HUDEP-2 (cell line): ENCODE measurements at regions not wholly inside any gene's neighbourhood (a gene's known extent, or its start where the extent isn't known, plus 50 kb on each side); places are given as distances from the start of the nearest gene placed in this dataset.
A peak's percentile ranks its signal among the peaks of the same experiment; 100 is the strongest.
"Not testable (repeated sequence)": the region's sequence is repeated elsewhere in the genome, so short reads cannot be mapped to it uniquely, and the experiment has no call there.

ENCODE experiments used
- DNase-seq, 76 experiments: peaks; one replicate each; lab custom pipeline; 2025; ENCODE audit not compliant: unreplicated experiment in 76 of 76; lab: John Stamatoyannopoulos, UW

DNA sequence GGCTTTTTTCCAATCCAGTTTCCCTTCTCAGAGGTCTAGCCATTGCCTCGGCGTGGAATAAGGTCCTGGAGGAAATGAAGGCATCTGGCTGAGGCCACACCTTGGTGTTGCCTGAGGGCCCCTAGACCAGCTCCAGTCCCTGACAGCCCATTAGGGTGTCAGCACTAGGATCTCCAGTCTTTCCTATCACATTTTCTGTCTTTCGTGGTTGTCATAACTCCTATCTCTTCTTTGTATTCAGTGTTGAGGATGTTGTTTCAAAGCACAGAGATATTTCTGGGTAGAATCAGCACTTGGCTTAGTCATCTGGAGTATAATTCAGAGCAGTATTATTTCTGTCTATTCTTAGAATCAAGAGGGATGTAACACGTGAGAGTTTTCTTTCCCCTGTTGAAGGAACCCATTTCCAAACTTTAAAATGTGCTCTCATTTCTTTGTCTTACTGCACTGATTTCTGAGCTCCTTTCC is 844.3 kb downstream of the KCNT2 start:
- DNase-seq: no peak

DNA sequence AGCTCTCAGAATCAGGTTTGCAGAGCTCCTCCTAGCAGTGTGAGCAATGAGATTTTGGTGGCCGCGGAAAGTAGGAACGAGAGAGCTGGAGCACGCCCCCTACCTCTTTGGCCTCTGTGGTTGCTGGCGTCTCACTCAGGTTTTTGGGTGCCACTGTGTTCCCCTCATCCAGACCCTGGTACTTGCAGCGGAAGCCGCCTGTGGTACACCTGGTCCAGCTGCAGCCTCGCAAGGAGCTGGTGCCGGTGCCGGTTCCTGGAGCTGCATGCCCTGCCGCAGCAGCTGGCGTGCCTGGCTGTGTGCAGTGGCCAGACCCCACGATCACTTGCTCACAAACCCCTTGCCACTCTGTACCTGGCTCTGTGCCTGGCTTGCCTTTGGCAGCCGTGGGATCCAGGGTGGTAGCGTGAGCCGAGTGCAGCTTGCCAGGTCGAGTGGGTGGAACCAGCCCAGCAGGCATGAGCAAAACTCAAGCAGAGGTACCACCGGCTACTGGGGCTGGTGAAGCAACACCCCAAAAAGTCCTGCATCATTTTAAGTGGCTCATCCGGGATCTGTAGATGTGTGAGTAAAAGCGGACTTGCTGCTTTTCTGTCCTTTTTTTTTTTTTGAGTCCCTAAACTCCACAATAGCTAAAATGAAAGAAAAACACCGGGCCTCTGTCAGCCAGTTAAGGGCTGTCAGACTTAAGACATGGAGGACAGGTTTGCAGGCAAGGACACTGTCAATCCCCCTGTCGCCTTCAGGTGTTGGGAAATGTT is 844.9 kb downstream of the KCNT2 start:
- no peak for DNase-seq

DNA sequence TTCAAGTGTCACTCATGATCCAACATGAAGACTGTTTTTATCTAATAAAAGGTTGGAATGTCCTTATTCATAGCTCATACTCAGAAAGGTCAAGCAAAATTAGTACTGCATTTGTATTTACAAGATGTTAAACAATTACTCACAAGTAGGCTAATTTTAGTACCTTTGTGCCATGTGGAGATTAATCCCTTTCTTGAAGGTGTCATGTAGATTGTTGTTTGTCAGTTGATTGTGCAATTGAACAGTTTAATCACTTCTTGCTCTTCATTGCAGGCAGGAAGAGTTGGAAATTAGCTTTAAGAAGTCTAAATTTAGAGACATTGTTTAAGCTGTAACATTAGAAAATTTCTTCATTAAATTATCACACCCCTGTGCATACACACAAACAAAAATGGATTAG is 847.1 kb downstream of the KCNT2 start:
- DNase-seq: no peak

DNA sequence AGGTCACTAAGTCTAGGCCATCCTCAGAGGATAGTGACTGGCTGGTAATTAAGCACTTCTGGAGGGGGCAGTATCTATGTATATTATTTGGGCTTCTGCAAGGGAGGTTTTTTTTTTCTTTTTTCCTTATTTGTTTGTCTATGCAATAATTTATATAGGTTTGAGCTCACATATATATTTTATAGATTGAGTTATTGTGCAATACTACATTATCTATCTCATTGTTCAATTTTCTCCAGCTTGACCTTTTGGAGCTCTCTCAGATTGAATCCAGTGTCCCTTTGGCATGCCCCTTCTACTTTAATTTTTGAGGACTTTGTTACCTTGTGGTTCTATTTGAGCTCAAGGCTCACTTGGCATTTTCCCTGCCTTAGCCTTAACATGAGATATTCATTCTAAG is 852.1 kb downstream of the KCNT2 start:
- no peak for DNase-seq

DNA sequence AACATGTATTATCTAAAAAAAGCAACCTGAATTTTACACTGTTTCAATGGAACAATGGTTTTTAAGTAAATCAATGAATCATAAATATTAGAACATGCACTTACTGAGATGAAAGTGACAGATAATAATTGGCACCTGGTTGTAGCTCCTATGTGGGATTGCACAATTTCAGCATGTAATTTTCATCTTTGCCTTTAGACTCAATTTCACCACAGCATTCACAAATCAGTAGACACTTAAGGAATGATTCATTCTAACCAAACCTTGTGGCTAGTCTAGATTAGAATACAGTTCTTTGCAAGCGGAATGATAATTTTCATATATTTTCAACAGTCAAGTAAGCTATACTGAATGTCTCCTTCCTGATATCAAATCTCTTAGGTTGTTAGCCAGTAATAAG is 853.4 kb downstream of the KCNT2 start:
- peak in 1 of 76 experiments; percentile 20 for DNase-seq

DNA sequence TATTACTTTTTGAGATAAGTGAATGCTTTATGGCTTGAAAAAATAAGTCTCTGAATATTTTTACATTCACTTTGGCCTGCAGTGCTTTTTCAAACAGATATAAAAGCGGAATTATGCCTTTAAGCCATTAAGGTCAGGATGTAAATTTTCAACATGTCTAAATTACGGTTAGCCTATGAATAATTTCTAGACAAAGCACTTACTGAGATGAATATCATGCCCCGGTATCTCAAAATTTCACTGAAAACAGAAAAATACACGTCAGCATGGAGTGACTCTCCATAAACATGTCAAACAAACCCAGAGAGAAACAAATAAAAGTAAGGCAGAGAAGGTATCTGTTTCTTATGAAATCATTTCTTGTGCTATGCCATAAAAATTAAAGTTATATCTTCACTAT is 853.9 kb downstream of the KCNT2 start:
- no peak for DNase-seq

DNA sequence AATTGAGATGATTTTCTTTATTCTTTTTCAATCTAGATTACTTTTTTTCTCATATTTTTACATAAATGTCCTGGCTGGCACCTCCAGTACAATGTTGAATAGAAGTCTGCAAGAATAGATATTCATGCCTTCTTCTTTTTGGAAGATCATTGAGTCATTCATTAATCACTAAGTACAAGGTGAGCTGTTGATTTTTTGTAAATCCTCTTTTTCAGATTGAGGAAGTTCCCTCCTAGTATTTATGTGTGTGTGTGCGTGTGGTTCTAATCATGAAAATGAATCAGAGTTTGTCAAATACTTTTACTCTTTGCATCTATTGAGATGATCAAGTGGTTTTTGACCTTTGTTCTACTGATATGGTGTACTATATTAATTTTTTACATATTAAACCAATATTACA is 859.3 kb downstream of the KCNT2 start:
- DNase-seq: no peak

DNA sequence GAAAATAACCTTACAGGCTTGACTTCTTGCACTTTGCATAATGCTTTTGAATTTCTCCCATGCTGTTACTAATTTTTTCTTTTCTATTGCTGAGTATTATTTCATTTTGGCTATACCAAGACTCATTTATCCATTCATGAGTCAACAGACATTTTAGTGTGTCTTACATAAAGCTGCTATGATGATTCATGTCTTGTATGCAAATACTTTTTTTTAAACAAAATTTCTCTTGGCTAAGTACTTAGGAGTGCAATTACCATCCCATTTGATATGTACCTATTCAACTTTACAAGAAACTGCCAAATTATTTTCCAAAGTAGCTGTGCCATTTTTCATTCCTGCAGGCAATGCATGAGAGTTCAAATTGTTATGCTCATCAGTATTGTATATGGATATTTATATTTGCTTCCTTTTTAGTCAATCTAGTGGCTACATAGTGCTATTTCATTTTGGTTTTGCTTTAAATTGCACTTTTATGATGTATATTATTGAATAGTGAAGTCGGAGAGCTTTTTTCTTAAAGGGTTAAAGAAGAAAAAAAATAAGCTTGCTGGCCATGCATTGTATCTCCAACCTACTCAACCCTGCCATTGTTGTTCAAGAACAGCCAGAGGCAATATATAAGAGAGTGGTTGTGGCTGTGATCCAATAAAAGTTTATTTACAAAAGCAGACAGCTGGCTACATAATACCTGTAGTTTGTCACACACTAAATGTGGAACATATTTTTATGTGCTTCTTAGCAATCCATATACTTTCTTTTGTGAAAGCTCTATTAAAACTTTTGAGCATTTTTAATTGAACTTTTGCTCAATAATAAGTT is 862.8 kb downstream of the KCNT2 start:
- no peak for DNase-seq

DNA sequence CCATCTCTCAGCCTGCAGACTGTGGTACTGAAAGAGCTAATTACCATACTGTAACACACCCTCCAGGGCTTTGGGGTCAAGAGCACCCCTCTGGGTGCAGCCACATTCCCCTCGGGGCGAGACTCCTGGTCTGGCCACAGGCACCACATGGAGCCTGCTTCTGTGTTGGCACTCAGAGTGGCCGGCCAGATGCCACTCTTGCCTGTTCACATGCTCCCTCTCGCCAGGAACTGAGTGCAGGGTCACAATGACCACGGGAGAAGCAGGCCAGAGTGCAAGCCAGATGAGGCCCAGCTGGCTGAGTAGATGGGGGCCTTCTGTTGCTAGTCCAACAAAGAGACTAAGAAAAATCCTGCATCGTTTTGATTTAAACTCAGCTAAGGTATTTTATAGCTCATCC is 864.0 kb downstream of the KCNT2 start:
- no peak for DNase-seq

DNA sequence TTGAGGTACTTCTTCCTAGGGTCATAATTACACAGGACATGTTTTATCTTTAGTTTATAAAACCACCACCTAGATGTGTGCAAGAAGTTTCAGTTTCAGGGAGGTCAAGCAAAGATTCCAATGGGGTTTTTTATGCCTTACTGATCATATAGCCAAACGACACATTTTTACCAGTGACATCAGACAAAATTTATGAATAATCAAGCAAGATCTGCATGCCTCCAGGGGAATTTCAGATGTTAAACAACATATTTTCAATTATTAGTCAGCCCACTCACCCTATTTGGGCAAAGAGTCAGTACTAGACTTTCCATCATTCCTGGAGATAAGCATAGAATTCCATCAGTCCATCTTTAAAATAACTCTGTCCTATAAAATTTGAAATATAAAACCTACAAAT is 867.4 kb downstream of the KCNT2 start:
- DNase-seq: no peak

DNA sequence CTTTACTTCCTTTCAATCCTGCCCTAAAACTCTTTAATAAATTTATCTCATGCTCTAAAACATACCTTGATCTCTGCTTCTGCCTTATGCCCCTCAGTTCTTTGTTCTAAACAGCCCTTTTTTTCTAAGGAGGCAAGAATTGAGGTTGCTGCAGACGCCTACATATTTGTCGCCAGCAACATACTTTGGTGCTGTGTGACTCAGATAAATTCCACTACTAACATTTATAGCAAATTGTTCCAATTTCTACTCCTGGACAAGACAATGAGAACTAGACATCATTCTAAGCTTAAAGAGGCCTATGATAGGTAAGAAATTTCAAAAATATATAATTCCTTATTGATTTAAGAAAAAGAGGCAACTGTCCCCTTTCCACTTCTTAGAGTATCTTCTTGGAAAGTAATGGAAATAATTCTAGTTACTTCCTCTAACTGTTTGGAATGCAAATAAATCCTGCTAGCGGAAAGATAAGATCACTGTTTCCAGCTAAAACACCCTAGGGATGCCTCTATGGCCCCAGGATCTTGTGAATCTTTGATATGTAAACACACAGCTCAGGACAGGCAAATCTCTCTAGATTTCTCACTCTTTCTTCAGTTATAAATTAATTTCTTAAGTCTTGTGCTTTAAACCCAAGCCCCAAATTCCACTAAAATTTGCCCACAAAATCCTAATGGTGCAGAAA is 869.1 kb downstream of the KCNT2 start:
- no peak for DNase-seq

DNA sequence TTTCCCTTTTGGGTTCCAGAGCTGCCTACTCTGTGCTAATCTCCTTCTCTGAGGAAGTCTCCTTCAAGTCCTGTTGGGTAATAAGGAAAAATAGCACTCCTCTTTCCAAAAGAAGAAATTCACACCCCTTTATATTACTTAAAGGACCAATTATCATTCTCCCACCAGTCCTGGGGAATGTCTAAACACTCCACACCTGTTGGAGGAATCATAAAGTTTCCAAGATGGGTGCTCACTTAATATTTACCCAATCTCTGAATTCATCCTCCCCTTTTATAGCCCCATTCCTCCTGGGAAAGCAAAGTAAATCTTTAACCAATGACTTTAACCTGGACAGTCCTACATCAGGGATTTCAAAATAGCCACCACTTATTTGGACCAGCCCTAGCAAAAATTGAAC is 873.1 kb downstream of the KCNT2 start:
- no peak for DNase-seq

DNA sequence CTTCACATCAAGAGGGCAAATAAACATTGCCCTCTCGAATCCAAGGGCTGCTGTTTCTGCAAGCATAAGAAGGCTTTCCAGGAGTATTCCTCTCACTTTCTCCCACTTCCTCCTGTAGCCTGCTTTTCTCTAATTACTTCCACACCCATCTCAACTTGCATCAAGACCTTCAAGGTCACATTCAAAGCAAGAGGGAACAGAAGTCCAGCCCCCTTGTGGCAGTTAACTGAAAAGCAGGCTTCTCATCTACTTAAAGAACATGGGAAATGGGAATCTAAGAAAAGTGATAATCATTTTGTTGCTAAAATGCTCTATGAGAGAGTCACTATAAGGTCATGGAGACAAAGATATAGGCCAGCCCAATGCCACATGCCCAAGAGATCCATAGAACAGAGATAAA is 874.4 kb downstream of the KCNT2 start:
- peak in 8 of 76 experiments; percentile 1 to 15 (median 10) for DNase-seq

DNA sequence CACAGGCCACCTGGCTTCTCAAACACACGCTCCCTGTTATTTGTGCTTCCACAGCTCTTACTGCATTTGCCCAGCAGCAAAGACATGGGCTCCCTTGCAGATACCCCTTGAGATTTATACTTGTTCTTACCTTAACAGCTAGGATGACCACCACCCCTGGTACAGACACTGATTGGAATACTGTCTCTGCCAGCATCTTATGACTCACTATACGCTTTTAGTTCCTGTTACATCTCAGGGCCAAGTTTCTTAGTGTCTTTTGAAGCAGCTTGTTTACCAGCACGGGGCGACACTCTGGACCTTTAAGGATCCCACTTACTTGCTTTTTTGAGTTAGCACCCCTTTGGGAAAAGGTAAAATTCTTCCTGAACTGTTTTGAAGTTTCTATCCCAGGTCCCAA is 874.8 kb downstream of the KCNT2 start:
- no peak for DNase-seq

DNA sequence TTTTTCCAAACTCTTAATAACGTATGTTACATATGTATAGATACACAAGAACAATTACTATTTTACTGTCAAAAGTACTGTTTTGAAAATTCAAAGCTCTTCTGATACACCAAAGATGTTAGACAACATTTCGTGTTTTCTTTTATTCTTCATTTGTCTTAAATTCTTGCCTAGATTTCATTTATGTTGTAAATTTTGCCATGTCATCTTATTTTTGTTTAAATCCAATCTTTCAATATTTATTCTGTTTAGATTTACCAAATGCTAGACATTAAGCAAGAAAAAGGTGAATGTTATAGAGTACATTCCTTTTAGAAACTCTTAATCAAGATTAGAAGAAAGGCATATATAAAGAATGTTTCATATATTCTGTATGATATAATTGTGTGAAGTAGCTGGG is 876.9 kb downstream of the KCNT2 start:
- DNase-seq: no peak

DNA sequence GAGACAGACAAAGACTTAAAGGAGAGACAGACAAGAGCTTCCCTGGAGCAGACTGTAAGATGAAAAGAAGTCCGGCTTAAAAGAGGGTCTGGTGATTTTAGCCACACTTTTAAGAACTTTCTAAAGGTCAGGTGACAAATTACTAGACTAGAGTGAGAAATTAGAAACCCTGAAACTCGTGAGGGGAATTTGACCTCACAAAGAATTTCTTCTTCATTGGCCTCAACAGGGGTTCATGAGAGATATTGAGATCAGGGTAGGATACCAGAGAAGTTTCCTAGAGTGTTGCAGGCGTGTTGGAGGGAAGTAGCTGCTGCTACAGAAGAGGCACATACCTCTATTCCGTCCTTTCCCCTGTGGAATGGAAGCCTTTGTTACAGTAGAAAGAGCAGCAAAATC is 884.4 kb downstream of the KCNT2 start:
- no peak for DNase-seq

DNA sequence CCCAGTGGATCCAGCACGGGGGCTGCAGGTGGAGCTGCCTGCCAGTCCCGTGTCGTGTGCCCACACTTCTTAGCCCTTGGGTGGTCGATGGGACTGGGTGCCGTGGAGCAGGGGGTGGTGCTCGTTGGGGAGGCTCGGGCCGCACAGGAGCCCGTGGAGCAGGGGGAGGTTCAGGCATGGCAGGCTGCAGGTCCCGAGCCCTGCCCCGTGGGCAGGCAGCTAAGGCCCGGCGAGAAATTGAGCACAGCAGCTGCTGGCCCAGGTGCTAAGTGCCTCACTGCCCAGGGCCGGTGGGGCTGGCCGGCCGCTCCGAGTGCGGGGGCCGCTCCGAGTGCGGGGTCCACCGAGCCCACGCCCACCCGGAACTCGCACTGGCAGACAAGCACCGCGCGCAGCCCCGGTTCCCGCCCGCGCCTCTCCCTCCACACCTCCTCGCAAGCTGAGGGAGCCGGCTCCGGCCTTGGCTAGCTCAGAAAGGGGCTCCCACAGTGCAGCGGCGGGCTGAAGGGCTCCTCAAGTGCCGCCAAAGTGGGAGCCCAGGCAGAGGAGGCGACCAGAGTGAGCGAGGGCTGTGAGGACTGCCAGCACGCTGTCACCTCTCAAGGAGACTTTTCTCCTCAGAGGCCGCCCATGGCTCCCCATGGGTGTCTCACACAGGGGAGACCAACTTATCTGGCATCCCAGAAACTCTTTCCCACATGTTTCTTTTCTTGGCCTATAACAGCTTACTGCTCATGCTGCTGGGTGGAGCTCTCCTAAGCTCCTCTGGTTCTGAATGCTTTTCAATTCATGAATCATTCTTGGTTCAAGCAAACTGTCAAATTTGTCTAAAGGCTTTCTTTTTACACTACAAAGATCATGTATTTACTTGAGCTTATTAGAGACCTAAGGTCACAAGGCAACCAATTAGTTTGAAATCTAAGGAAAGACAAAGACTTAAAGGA is 885.1 kb downstream of the KCNT2 start:
- not testable (repeated sequence) for DNase-seq

DNA sequence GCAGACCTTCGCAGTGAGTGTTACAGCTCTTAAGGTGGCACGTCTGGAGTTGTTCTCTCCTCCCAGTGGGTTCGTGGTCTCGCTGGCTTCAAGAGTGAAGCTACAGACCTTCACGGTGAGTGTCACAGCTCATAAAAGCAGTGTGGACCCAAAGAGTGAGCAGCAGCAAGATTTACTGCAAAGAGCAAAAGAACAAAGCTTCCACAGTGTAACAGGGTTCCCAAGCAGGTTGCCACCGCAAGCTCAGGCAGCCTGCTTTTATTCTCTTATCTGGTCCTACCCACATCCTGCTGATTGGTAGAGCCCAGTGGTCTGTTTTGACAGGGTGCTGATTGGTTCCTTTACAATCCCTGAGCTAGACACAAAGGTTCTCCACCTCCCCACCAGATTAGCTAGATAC is 886.1 kb downstream of the KCNT2 start:
- not testable (repeated sequence) for DNase-seq

DNA sequence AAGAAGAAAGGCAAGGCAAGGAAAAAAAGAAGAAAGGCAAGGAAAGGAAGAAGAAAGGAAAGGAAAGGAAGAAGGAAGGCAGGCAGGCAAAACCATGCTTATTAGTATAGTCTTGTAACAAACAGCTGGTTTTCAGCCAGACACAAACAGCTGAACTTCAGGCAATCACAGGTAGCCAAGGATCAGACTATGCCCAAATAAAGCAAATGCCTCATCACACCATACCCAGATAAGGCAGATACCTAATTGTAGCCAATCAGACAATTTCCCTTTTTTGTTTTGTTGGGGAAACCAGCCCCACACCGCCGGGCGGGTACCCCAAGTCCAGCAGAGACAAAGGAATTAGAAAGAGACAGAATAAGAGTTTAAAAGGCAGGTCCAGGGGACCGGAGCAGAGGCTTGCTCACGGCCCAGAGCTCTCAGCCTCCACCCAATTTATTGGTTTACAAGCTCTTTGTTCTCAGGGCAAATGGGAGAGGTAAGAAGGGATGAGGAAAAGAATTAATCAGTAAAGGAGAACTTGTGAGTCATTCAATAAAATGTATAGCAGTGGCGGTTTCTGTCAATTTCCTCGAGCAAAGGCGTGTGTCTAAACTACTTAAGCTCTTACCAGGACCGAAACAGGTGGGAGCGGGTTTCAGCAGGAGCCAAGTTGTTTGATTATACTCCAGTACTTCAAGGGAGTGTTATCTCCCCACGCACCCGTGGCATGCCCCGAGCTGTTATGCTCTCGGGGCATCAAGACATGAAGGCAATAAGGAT is 886.8 kb downstream of the KCNT2 start:
- no peak for DNase-seq

DNA sequence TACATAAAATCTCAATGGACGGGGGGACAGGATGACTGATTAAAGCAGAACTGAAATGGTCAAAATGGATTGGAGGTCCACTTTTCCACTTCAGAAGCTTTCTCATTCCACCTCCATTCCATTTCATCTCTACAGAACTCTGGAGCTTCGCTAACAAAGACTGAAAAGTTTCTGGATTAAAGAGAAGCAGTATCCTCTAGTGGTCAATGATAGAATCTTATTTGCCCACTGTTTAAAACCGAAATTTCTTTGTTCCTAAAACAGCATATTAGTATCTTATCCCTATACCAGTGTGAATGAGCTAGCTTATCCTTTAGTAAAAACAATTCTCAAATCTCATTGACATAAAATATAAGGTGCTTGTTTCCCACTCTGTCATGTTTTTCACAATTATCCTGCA is 890.6 kb downstream of the KCNT2 start:
- DNase-seq: peak in 1 of 76 experiments; percentile 3
